Pons (tissue), 1 donor: ENCODE measurements at regions not wholly inside any gene's neighbourhood (a gene's known extent, or its start where the extent isn't known, plus 50 kb on each side); places are given as distances from the start of the nearest gene placed in this dataset.
A peak's percentile ranks its signal among the peaks of the same experiment; 100 is the strongest.
"Not testable (repeated sequence)": the region's sequence is repeated elsewhere in the genome, so short reads cannot be mapped to it uniquely, and the experiment has no call there.

Source experiments
- DNase-seq: peaks from one replicate; pipeline ENCODE4 v3.0.0-alpha.2; 2016; ENCODE audit warnings: low spot score

- DNase-seq, result peak; percentile 76
Observed at GRCh38 chr6:4460586-4461475, 315.4 kb upstream of the CDYL start.

- DNase-seq, result no peak
Observed at GRCh38 chr6:4459996-4460395, 316.2 kb upstream of the CDYL start.

- no peak for DNase-seq
Observed at GRCh38 chr6:4459032-4459431, 317.2 kb upstream of the CDYL start.

- DNase-seq, result no peak
Observed at GRCh38 chr6:4451718-4452117, 316.3 kb upstream of the ECI2 start.

- no peak for DNase-seq
Observed at GRCh38 chr6:4451081-4451480, 315.7 kb upstream of the ECI2 start.

GRCh38 chr6:4450237-4450636, 314.9 kb upstream of the ECI2 start:
- DNase-seq, result no peak

GRCh38 chr6:4449409-4449808, 314.0 kb upstream of the ECI2 start:
- no peak for DNase-seq

GRCh38 chr6:4448841-4449240, 313.5 kb upstream of the ECI2 start:
- no peak for DNase-seq

GRCh38 chr6:4447639-4448330, 312.4 kb upstream of the ECI2 start:
- no peak for DNase-seq

GRCh38 chr6:4446982-4447381, 311.6 kb upstream of the ECI2 start:
- peak; percentile 38 for DNase-seq

- DNase-seq, result no peak
Observed at GRCh38 chr6:4441981-4442434, 306.6 kb upstream of the ECI2 start.

- DNase-seq, result no peak
Observed at GRCh38 chr6:4439159-4439558, 303.8 kb upstream of the ECI2 start.

GRCh38 chr6:4437342-4437741, 302.0 kb upstream of the ECI2 start:
- DNase-seq, result no peak

GRCh38 chr6:4435981-4436445, 300.6 kb upstream of the ECI2 start:
- no peak for DNase-seq

GRCh38 chr6:4434655-4435054, 299.3 kb upstream of the ECI2 start:
- no peak for DNase-seq

GRCh38 chr6:4433199-4433598, 297.8 kb upstream of the ECI2 start:
- DNase-seq, result no peak

- no peak for DNase-seq
Observed at GRCh38 chr6:4426968-4427367, 291.6 kb upstream of the ECI2 start.

- no peak for DNase-seq
Observed at GRCh38 chr6:4421837-4422236, 286.5 kb upstream of the ECI2 start.

GRCh38 chr6:4420160-4420865, 284.9 kb upstream of the ECI2 start:
- no peak for DNase-seq

GRCh38 chr6:4415549-4415948, 280.2 kb upstream of the ECI2 start:
- no peak for DNase-seq

- DNase-seq, result not testable (repeated sequence)
Observed at GRCh38 chr6:4414078-4414477, 278.7 kb upstream of the ECI2 start.

GRCh38 chr6:4413073-4413472, 277.7 kb upstream of the ECI2 start:
- no peak for DNase-seq

- no peak for DNase-seq
Observed at GRCh38 chr6:4412488-4412887, 277.1 kb upstream of the ECI2 start.
